GM21390 (cell line): ENCODE measurements at regions not wholly inside any gene's neighbourhood (a gene's known extent, or its start where the extent isn't known, plus 50 kb on each side); places are given as distances from the start of the nearest gene placed in this dataset.

Source experiments
- ATAC-seq: cut with Tn5 transposase; IDR thresholded peaks from one replicate; pipeline ENCODE4 v1.9.1; 2021; ENCODE audit not compliant: unreplicated experiment

DNA sequence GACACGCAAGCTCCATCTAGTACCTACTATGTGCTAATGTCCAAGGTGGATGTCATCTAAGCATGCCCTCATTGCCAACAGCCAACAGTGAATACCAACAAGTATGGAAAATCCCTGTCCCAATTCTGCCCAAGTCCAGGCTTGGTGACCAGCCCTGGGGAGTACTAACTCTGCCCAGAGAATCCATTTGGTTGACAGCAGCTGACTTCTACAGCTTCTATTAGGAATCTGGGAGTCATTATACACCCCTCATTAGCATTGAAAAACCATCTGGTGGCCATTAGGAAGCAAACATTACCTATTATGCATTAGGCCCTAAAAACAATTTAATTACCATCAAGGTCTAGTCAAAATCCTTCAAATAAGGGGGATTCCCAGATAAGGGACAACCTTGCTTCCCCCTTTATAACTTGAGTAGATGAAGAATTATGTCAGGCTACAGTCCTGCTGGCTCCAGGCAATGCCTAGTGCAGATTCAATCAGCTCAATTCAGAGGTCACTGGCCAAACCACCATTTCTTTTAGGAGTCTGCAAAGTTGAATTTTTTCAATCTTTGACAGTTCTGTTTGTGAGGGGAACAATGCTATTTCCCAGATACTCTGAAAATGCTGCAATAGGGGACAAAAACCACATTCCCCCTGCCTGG is 228.0 kb upstream of the LDB2 start:
- no peak for ATAC-seq

- no peak for ATAC-seq
Measured at GRCh38 chr4:17124767-17125166, 226.3 kb upstream of the LDB2 start.

GRCh38 chr4:17120761-17121160 is 222.3 kb upstream of the LDB2 start:
- ATAC-seq, result no peak

DNA sequence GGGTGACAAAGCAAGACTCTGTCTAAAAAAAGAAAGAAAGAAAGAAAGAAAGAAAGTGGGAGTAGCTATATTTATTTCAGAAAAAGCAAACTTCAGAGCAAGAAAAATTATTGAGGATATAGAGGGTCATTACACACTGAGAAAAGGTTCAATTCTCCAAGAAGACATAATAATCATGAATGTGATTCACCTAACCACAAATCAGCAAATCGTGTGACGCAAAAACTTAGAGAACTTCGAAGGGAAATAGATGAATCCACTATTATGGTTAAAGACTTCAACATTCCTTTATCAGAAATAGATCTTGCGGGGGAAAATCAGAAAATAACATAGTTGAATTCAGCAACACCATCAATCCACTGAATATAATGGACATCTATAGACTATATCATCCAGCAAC is 219.3 kb upstream of the LDB2 start:
- ATAC-seq, result no peak

DNA sequence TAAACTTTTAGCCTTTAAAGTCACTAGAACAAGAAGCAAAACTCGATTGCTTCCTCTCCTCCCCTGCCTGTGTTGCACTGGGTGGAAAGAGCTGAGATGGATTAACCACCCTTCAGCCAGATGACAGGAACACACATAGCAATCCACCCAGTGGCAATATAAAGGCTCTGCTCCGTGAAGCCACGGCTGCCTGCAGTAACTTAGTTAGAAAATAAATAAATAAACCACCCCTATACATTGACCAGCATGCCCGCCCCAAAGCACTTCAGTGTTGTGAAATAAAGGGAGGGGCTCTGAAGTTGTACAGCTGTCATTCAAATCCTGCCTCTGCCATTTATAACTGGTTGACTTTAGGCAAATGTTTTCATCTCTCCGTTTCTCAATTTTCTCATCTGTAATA is 217.1 kb upstream of the LDB2 start:
- ATAC-seq, result no peak

DNA sequence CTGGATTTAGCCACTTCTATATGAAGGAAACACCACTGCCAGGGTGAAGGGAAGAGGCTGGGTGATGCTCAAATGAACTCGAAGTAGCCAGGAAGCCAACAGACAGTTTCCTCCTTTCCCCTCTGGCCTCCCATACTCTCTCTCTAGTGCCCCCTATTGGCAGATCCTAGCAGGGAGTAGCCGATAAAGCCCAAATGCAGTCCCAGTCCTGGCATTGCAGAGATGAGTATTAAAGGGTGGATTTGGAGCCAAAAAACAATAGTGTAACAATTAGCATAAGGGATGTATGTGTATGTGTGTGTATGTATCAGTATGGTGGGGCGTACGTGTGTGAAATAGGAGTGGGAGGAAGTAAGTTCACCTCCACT is 213.8 kb upstream of the LDB2 start:
- ATAC-seq, result no peak

DNA sequence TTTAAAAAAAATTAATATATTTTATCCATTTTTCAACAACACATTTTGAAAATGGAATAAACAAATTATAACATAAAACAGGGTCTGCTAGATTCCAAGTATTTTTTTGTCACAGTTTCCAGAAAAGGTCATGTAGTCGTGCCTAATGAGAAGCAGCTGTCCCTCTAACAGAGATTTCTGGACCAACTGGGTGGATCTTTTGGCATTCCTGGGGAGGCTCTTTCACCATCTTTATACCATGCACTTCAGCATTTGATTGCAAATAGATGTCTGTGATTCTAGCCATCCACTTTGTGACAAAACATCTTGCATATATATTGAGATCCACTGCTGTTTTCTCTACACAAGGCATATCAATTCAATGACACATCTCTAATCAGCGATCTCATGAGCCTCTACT is 210.7 kb upstream of the LDB2 start:
- no peak for ATAC-seq

DNA sequence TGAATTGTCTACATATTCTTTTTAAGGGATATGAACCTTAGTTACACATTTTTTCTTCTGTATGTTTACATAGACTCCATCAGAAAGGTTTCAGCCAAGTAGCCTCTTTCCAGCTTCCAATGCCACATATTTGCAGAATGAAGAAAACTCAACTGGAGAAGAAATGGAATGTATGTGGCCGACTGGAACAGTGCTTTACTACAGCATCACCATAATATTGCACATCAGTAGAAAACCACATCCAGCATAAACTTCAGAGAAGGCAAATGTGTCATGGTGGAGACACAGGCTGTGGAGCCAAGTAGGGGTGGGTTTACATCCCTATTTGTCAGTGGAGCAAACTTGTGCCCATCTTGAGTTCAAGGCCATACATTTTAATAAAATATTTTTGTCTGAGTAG is 204.8 kb upstream of the LDB2 start:
- ATAC-seq, result no peak

GRCh38 chr4:17098996-17099395 is 200.6 kb upstream of the LDB2 start:
- ATAC-seq, result no peak

DNA sequence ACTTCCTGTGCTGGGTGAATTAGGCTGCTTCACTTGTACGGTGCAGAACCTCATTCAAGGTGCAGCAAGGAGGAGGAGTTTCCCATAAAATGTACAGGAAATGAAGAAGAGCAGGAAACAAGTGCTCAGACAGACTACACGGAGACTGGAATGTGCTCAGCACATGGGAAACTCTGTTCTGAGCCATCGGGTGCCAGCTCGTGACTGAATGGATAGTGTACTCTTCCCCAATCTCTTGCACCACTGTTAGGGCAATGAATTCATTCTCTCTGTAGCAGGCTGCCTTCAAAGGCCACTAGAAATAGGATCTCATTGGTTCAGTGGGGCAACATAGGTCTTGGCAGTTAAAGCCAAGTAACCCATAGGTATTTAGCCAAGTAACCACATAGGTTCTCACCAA is 200.0 kb upstream of the LDB2 start:
- ATAC-seq, result no peak

DNA sequence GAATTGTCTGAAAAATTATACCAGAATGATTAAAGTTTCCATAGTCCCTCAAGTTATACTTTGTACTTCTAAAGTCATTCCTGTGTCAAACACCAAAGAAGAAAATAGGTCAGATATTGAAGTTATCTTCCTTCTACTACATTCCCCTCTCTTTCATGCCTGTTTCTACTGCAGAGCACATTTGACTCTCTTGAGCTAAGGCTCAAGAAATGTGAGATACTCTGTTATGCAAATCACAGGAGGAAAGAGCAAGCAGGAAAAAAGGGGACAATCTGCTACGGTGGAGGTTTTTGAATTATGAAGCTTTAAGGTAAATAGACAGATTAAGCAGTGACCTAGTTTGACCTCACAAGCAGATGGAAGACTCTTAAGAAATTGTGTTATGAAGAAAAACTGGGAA is 198.9 kb upstream of the LDB2 start:
- ATAC-seq, result no peak

- ATAC-seq, result no peak
Measured at GRCh38 chr4:17096692-17097091, 198.2 kb upstream of the LDB2 start.

DNA sequence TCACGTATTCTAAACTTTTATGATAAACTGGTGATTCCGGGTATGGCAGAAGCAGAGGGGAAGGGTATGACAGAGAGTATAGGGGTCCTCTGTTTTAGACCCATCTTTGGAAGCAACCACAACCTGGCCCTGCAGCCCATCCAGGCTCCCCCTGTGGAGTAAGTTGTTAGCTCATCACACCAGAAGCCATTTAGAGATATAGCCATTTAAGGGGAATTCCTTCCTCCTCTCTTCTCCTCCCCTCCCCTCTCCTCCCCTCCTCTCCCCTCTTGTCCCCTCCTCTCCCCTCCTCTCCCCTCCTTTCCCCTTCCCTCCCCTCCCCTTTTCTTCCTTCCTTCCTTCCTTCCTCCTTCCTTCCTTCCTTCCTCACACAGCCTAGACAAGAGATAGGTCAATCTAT is 197.3 kb upstream of the LDB2 start:
- ATAC-seq, result no peak

DNA sequence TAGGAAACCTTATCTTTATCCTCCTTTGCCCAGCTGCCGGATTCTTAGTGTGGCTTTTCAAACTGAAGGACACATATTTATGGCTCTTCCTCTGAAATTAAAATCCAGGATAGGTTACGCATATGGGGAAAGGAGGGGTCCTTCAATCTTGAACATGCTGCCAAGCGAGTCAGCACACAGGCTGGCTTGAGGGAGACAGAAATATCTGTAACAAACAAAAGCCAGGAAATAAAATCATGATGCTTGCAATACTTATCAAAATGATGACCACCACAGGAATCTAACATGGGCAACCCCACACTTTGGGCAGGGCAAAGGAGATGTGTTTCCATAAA is 196.4 kb upstream of the LDB2 start:
- no peak for ATAC-seq

DNA sequence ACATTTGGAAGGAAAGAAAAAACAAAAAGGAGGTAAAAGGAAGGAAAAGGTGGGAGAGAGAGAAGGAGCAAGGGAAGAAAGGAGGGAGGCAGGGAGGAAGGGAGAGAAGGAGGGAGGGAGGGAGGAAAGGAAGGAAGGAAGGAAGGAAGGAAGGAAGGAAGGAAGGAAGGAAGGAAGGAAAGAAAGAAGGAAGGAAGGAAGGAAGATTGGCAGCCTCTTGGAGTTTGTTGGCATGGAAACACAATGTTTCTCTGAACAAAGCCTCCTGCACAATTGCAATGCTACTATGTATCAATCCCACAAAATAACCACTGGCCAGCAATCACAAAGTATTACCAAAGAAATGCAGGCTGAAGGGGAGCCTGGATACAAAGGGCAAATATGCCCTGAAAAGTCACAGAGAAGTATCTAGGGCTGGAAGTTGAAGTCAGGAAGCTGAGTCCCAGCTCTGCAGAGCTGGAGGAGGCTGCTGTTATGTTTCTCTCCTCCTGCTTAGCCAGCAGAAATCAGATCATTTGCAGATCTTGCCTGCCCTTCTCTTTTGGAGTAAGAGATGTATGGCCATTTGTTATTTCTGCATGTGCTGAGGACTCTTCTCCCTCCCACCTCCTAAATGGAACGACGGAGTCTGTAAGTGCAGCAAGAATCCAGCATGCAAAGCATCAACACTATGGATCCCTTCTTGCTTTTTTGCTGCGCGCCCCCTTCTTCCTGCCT is 195.9 kb upstream of the LDB2 start:
- no peak for ATAC-seq

- peak; percentile 14 for ATAC-seq
Measured at GRCh38 chr4:17093481-17093880, 195.0 kb upstream of the LDB2 start.

GRCh38 chr4:17092736-17093437 is 194.4 kb upstream of the LDB2 start:
- ATAC-seq, result peak; percentile 74

- ATAC-seq, result no peak
Measured at GRCh38 chr4:17091104-17091503, 192.7 kb upstream of the LDB2 start.

DNA sequence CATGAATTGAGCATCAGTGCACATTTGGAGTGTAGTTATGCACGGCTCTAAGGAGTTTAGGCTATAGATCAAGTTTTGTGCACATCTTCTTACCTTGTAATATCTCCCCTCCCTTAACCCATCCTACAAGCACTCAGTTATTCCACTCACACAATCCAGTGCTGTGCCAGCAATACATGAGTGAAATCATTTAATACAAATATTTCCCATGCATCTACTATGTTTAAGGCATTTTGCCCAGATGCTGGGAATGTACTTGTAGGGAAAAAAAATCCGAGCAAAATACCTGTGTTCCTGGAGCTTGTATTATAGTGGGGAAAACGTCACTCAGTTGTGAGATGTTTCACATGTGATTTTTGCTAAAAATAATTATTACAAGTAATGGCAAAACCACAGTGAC is 191.6 kb upstream of the LDB2 start:
- ATAC-seq, result no peak

DNA sequence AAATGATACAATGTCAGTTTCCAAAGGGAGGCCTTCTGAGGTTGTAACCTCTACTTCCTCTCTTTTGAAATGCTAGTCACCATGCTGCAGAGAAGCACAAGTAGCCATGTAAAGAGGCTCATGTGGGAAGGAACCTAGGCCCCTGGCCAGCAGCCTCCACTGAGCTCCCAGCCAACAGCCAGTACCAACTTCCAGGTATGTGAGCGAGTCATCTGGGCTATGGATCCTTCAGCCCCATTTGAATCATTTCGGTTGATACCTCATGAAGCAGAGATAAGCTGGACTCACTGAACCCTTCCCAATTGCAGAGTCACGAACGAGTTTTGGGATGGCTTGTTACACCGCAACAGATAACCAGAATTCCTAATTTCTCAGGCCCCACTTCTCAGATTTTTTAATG is 187.0 kb upstream of the LDB2 start:
- no peak for ATAC-seq

GRCh38 chr4:17082186-17082585 is 183.7 kb upstream of the LDB2 start:
- ATAC-seq, result no peak

DNA sequence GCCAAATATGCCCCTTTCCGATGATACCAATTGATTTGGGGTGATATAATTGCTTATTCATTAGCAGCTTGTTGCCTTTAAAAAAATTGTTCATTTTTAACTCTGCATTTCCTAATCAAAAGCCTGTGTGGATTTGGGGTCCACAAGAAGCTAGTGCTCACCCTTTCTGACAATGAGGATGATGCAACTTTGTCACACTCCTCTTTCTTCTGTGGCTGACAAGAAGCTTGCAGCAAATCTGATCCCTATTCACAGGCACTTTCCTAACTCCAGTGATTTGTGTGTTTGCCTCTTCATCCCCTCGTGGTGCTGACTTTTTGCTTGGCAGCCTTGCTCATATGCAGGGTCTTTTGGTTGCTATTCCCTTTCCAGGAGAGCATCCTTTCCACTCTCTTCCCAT is 182.7 kb upstream of the LDB2 start:
- no peak for ATAC-seq

GRCh38 chr4:17077105-17077504 is 178.7 kb upstream of the LDB2 start:
- ATAC-seq, result no peak
